ENCODE measurements at regions not wholly inside any gene's neighbourhood (a gene's known extent, or its start where the extent isn't known, plus 50 kb on each side); places are given as distances from the start of the nearest gene placed in this dataset.
"Not testable (repeated sequence)": the region's sequence is repeated elsewhere in the genome, so short reads cannot be mapped to it uniquely, and the experiment has no call there.

GRCh38 chr7:51805783-51806431, 489.3 kb upstream of the COBL start:
- not testable (repeated sequence) for H3K79me2 ChIP-seq (ENCODE audit: control insufficient read depth in 1 of 2, insufficient read depth in 2 of 2, low read length in 2 of 2); H2BK20ac ChIP-seq (ENCODE audit: low read length); H3K23ac ChIP-seq (ENCODE audit: insufficient read length); H3K9ac ChIP-seq (replicated peaks in 1 of 4; ENCODE audit: extremely low read depth in 1 of 4, low read depth in 3 of 4, low read length in 3 of 4); DNase-seq (ENCODE audit: low read depth in 1 of 2, low spot score in 2 of 2); H3K14ac ChIP-seq (ENCODE audit: insufficient read length); H3K27ac ChIP-seq (ENCODE audit: low read depth, low read length); H4K20me1 ChIP-seq (replicated peaks in 1 of 2; ENCODE audit: control insufficient read depth in 1 of 2, insufficient read depth in 2 of 2, low read length in 2 of 2); H2AK5ac ChIP-seq (ENCODE audit: low read depth, low read length); H3K79me1 ChIP-seq (ENCODE audit: low read depth, low read length); H3K36me3 ChIP-seq (ENCODE audit: control insufficient read depth in 2 of 4, insufficient read depth in 4 of 4, low read length in 3 of 4); H4K5ac ChIP-seq (ENCODE audit: insufficient read length, low read depth, low read length); H4K8ac ChIP-seq (ENCODE audit: extremely low read depth, insufficient read depth, low read length); H3K4me1 ChIP-seq (replicated peaks in 1 of 4; ENCODE audit: control insufficient read depth in 3 of 4, insufficient read depth in 4 of 4, low read length in 3 of 4); H3K4me3 ChIP-seq (ENCODE audit: extremely low read depth in 1 of 4, insufficient read depth in 2 of 4, low read depth in 3 of 4, low read length in 4 of 4); H3K23me2 ChIP-seq (ENCODE audit: low read depth, low read length); H3K18ac ChIP-seq (ENCODE audit: extremely low read depth, low read length); H3K4me2 ChIP-seq (ENCODE audit: insufficient read depth in 1 of 2, low read depth in 2 of 2, low read length in 2 of 2); H2BK5ac ChIP-seq (ENCODE audit: low read depth, low read length); H2BK120ac ChIP-seq (replicated peaks; ENCODE audit: low read depth, low read length); H2AFZ ChIP-seq (ENCODE audit: low read length); H2BK12ac ChIP-seq (ENCODE audit: low read depth, low read length); H4K91ac ChIP-seq (replicated peaks; ENCODE audit: insufficient read length, low read length); H3K9me3 ChIP-seq (ENCODE audit: insufficient read depth in 2 of 2, low read depth in 1 of 2, low read length in 1 of 2); H3K27me3 ChIP-seq (replicated peaks in 1 of 4; ENCODE audit: control insufficient read depth in 3 of 4, extremely low read depth in 1 of 4, insufficient read depth in 3 of 4, low read length in 3 of 4); FAIRE-seq; H3K56ac ChIP-seq (replicated peaks; ENCODE audit: insufficient read length, low read depth, low read length); H3K4ac ChIP-seq (replicated peaks; ENCODE audit: insufficient read length, low read depth, low read length); H2BK15ac ChIP-seq (ENCODE audit: low read length)
- ChIA-PET CTCF (ENCODE audit: partially characterized antibody) (interaction anchor here (1.7 kb wide), 1 partner anchor 16 kb away, joined by 4 read pairs; no protein-coding TSS in a partner anchor), POLR2A (ENCODE audit: partially characterized antibody) (interaction anchor here (0.6 kb wide), 1 partner anchor 1503 kb away, joined by 3 read pairs; no protein-coding TSS in a partner anchor)
- 92% methylated on average over 20 of the region's 41 CpGs; no CpG with 5 or more reads in 1 of the 2 experiments for WGBS, 2 experiments (ENCODE audit: extremely low coverage in 1 of 2, insufficient coverage in 1 of 2, insufficient read length in 1 of 2, insufficient replicate concordance in 2 of 2, low coverage in 1 of 2, low lambda C conversion rate in 2 of 2, missing lambda C conversion rate in 1 of 2)

Data from H1 (cell line).